Loucy (cell line): ENCODE measurements at regions not wholly inside any gene's neighbourhood (a gene's known extent, or its start where the extent isn't known, plus 50 kb on each side); places are given as distances from the start of the nearest gene placed in this dataset.

Source experiments
- H2AFZ ChIP-seq: fragments of 200-600 bp; sonication (generic); 2 replicates; pipeline ENCODE4 v1.6.0; 2016; ENCODE audit warnings: antibody characterized with exemption, mild to moderate bottlenecking, low read length, moderate library complexity
- H3F3A ChIP-seq: fragments of 200-600 bp; 2 replicates; pipeline ENCODE4 v1.6.0; 2016; ENCODE audit warnings: antibody characterized with exemption, low read depth, mild to moderate bottlenecking
- H3K27me3 ChIP-seq: fragments of 200-600 bp; sonication (generic); 2 replicates; pipeline ENCODE4 v1.6.1; 2014; ENCODE audit warnings: low read length, mild to moderate bottlenecking; ENCODE audit not compliant: insufficient read depth, poor library complexity, severe bottlenecking
- H3K36me3 ChIP-seq: fragments of 200-600 bp; sonication (generic); 2 replicates; pipeline ENCODE4 v1.6.1; 2016; ENCODE audit warnings: low read length; ENCODE audit not compliant: insufficient read depth
- H3K4me1 ChIP-seq: fragments of 200-600 bp; sonication (generic); 2 replicates; pipeline ENCODE4 v1.5.1; 2014; ENCODE audit warnings: low read length, mild to moderate bottlenecking; ENCODE audit not compliant: insufficient read depth, poor library complexity, severe bottlenecking
- H3K4me2 ChIP-seq: fragments of 200-600 bp; sonication (generic); 2 replicates; pipeline ENCODE4 v1.6.0; 2014; ENCODE audit warnings: antibody characterized with exemption, low read length, low read depth, mild to moderate bottlenecking; ENCODE audit not compliant: poor library complexity, severe bottlenecking
- H3K4me3 ChIP-seq: fragments of 200-600 bp; sonication (generic); 2 replicates; pipeline ENCODE4 v1.5.1; 2014; ENCODE audit warnings: low read length, mild to moderate bottlenecking, mixed read lengths; ENCODE audit not compliant: poor library complexity, severe bottlenecking
- H3K79me2 ChIP-seq: fragments of 200-600 bp; sonication (generic); 2 replicates; pipeline ENCODE4 v1.6.1; 2014; ENCODE audit warnings: low read length; ENCODE audit not compliant: insufficient read depth
- H3K9ac ChIP-seq: fragments of 200-600 bp; sonication (generic); 2 replicates; pipeline ENCODE4 v1.6.0; 2014; ENCODE audit warnings: mild to moderate bottlenecking, low read depth, low read length, moderate library complexity; ENCODE audit not compliant: poor library complexity, severe bottlenecking
- H3K9me2 ChIP-seq: fragments of 200-600 bp; sonication (generic); replicated peaks from 2 replicates; pipeline ENCODE4 v1.6.1; 2016; ENCODE audit warnings: low read depth, low read length, mixed read lengths
- H3K9me3 ChIP-seq: fragments of 200-600 bp; sonication (generic); 2 replicates; pipeline ENCODE4 v1.6.1; 2014; ENCODE audit warnings: mild to moderate bottlenecking, antibody characterized with exemption, low read length, low read depth; ENCODE audit not compliant: insufficient read depth
- H4K20me1 ChIP-seq: fragments of 200-600 bp; sonication (generic); 2 replicates; pipeline ENCODE4 v1.6.0; 2014; ENCODE audit warnings: antibody characterized with exemption, low read length, mild to moderate bottlenecking; ENCODE audit not compliant: insufficient read depth, poor library complexity, severe bottlenecking
- CTCF ChIP-seq: fragments of 200-600 bp; sonication (generic); conservative IDR thresholded peaks from 2 replicates; pipeline ENCODE4 v1.5.1; 2014; ENCODE audit warnings: mild to moderate bottlenecking, antibody characterized with exemption, low read length
- EZH2phosphoT487 ChIP-seq: fragments of 200-600 bp; IDR thresholded peaks from 2 replicates; pipeline ENCODE4 v1.6.1; 2018; ENCODE audit warnings: antibody characterized with exemption, mild to moderate bottlenecking, moderate library complexity, borderline replicate concordance

- Histone ChIP-seq H3K4me1 (no peaks in the 10 kb centered on the region), H3K4me3 (no peak overlapping the region), H3K27me3 (no peaks in the 10 kb centered on the region), H3K9ac (no peak overlapping the region), H3K9me3 (no peaks in the 10 kb centered on the region), H4K20me1 (no peaks in the 10 kb centered on the region), H3K9me2 (no peaks in the 10 kb centered on the region), H3K4me2 (no peak overlapping the region), H3K79me2 (no peaks in the 10 kb centered on the region), H3K36me3 (no peaks in the 10 kb centered on the region), H2AFZ (no peak overlapping the region), H3F3A (no peaks in the 10 kb centered on the region)
- no peak for TF ChIP-seq EZH2phosphoT487
- TF ChIP-seq CTCF, result no peak
Observed at GRCh38 chr16:62913333-62913732, 877.1 kb upstream of the CDH8 start.

- Histone ChIP-seq H3K27me3 (no peaks in the 10 kb centered on the region), H3K9me3 (no peaks in the 10 kb centered on the region), H2AFZ (no peak overlapping the region)
Observed at GRCh38 chr16:62909597-62909996, 873.4 kb upstream of the CDH8 start.

GRCh38 chr16:62907562-62907961 is 871.3 kb upstream of the CDH8 start:
- Histone ChIP-seq H3K9me3 (no peaks in the 10 kb centered on the region), H3K79me2 (no peaks in the 10 kb centered on the region), H4K20me1 (no peaks in the 10 kb centered on the region), H3K36me3 (no peaks in the 10 kb centered on the region), H3K27me3 (no peaks in the 10 kb centered on the region), H3F3A (no peaks in the 10 kb centered on the region), H3K4me1 (no peaks in the 10 kb centered on the region), H3K4me2 (no peak overlapping the region), H2AFZ (no peak overlapping the region), H3K9me2 (no peaks in the 10 kb centered on the region), H3K4me3 (no peak overlapping the region), H3K9ac (no peak overlapping the region)
- no peak for TF ChIP-seq CTCF
- TF ChIP-seq EZH2phosphoT487, result no peak

More at GRCh38 chr16:62909597-62909996, 873.4 kb upstream of the CDH8 start:
- Histone ChIP-seq H3K36me3 (no peaks in the 10 kb centered on the region), H3F3A (no peaks in the 10 kb centered on the region), H3K79me2 (no peaks in the 10 kb centered on the region), H3K4me3 (no peak overlapping the region), H3K9me2 (no peaks in the 10 kb centered on the region), H3K4me2 (no peak overlapping the region), H4K20me1 (no peaks in the 10 kb centered on the region), H3K9ac (no peak overlapping the region), H3K4me1 (no peaks in the 10 kb centered on the region)
- TF ChIP-seq CTCF (no peak), EZH2phosphoT487 (no peak)
